ENCODE measurements at regions not wholly inside any gene's neighbourhood (a gene's known extent, or its start where the extent isn't known, plus 50 kb on each side); places are given as distances from the start of the nearest gene placed in this dataset.

DNA sequence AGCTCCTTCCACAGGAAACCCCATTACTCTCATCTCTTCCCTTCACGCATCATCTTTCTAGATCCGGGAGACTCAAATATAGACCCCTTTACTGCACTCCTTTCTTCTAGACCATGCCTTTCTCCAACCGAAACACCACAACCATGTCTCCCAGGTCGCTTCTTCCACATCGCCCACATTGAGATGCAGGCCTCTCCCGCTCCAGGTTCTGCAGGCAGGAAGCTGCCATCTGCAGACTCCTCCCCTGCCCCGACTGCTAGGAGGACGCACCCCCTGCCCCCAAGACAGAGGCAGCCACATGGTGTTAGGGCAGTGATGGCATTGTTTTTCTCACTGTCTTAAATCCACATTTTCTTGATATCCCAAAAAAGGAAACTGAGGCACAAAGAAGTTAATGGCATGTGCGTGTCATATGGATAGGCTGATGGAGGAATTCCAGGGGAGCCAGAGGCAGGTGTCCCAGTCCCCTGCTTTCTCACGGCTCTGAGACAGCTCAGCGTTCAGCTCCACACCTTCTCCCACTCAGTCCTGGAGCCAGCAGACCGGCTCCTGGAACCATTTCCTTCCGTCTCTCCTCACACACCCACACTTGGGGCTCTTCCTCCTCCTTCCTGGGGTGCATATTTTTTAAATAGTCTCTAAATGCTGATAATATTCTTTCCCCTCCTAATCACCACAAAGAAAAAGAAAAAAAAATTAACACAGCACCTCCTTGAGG, 438.4 kb downstream of the EIPR1 start:
- ATAC-seq (no peak), DNase-seq (no peak)
- Histone ChIP-seq H3K4me1 (no peaks in the 10 kb centered on the region), H3K27ac (no peak overlapping the region), H3K27me3 (ENCODE audit: insufficient read depth in 3 of 3, low read length in 2 of 3) (peaks cover 0 to 9% (median 4%) of the 10 kb centered on the region in 3 donors), H3K36me3 (ENCODE audit: insufficient read depth in 1 of 2, low read depth in 1 of 2) (no peaks in the 10 kb centered on the region), H3K9me3 (no peaks in the 10 kb centered on the region), H3K4me3 (no peak overlapping the region)
- TF ChIP-seq CTCF (IDR thresholded peaks at IDR 0.05), result no peak
- WGBS, 3 donors, result 82 to 91% (median 90%) methylated on average over 12 to 13 of the region's 13 CpGs
- intact Hi-C loops (cut with DNase I), result no loop called here

DNA sequence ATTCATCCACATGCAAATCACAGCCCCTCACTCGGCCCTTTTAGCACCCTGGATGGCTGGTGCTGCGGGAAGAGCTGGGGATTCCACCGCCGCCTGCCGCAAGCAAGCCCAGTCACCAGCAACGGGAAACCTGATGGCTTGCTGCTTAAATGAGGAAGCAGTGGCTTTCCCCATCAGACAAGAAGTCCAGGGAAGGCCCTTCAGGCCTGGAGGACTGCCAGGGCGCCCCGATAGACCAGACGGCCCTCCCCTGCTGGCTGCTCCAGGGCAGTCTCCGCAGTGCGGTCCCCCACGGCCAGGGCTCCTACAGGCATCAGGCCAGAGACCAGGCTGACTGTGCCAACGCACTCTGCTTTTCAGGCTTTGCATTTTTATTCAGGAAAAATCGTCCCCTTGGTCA, 439.1 kb downstream of the EIPR1 start:
- Histone ChIP-seq H3K27me3 (ENCODE audit: insufficient read depth in 3 of 3, low read length in 2 of 3) (peaks cover 0 to 9% (median 4%) of the 10 kb centered on the region in 3 donors), H3K9me3 (no peaks in the 10 kb centered on the region), H3K4me3 (no peak overlapping the region), H3K36me3 (ENCODE audit: insufficient read depth in 1 of 2, low read depth in 1 of 2) (no peaks in the 10 kb centered on the region), H3K4me1 (no peaks in the 10 kb centered on the region), H3K27ac (no peak overlapping the region)
- TF ChIP-seq CTCF (IDR thresholded peaks at IDR 0.05), result no peak
- no peak for DNase-seq
- WGBS, 3 donors, result 53 to 68% (median 56%) methylated on average over 13 to 14 of the region's 14 CpGs
- intact Hi-C loops (cut with DNase I), result no loop called here
- ATAC-seq, result no peak

DNA sequence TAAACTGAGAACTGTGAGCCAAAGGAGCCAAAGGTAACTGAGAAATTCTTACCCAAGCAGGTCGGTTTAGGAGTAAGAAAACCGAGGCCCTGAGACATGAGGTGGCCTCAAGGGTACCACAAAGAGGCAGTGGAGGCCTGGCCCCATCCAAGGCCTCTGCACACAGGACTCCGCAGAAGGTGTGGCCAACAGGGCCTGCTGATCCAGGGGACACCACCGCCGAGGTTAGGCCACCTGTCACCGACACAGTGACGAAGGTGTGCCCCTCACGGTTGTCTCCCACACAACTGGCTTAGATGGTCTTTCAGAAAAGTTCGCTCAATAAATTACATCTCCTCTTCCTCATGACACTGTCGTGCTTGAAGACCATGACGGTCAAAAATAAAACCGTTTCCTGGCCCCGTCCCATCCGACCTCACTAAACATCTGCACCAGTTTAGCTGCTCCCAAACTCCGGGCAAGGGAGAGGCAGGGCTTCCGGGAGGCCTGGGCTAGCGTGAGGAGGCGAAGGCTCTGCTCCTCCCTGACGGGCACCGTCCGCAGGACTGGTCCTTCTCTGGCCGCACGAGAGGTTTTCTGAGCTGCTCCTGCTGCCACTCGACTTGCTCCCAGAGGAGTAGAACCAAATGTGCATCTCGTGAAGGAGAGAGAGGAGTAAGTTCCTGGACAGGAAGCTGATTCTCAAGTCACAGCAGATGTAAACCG, 442.0 kb downstream of the EIPR1 start:
- 82 to 83% (median 83%) methylated on average over 26 of the region's 26 CpGs for WGBS, 3 donors
- no peak for ATAC-seq
- intact Hi-C loops (cut with DNase I), result no loop called here

DNA sequence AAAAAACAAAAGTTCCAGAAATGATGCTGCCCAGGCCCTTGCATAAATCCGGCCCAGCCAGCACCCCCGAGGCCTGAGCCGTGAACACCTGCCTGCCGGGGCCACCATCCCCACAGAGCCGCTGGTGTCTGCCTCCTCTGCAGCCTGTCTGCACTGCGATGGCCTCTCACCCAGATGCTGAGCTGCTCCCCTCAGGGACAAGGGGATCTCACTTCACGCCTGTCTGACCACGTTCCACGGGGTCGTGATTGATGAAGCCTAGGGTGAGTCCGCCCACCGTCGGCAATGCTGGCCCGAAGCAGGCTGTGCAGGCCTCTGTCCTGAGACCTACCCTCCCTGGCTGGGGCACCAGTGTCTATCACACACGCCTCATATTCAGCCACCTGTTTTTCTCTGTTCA, 444.2 kb downstream of the EIPR1 start:
- H3K27me3 ChIP-seq (ENCODE audit: insufficient read depth in 3 of 3, low read length in 2 of 3), result no peaks in the 10 kb centered on the region
- ATAC-seq (no peak), DNase-seq (no peak)
- no peaks in the 10 kb centered on the region for H3K9me3 ChIP-seq
- intact Hi-C loops (cut with DNase I), result no loop called here
- no peak for TF ChIP-seq CTCF (IDR thresholded peaks at IDR 0.05)
- no peaks in the 10 kb centered on the region for H3K4me1 ChIP-seq
- H3K4me3 ChIP-seq, result no peak overlapping the region
- 41 to 60% (median 42%) methylated on average over 15 of the region's 15 CpGs for WGBS, 3 donors
- no peaks in the 10 kb centered on the region for H3K36me3 ChIP-seq (ENCODE audit: insufficient read depth in 1 of 2, low read depth in 1 of 2)
- no peak overlapping the region for H3K27ac ChIP-seq

More for the DNA sequence above, 442.0 kb downstream of the EIPR1 start:
- H3K4me1 ChIP-seq, result no peaks in the 10 kb centered on the region
- TF ChIP-seq CTCF (IDR thresholded peaks at IDR 0.05), result no peak
- no peaks in the 10 kb centered on the region for H3K36me3 ChIP-seq (ENCODE audit: insufficient read depth in 1 of 2, low read depth in 1 of 2)
- no peaks in the 10 kb centered on the region for H3K9me3 ChIP-seq
- H3K27me3 ChIP-seq (ENCODE audit: insufficient read depth in 3 of 3, low read length in 2 of 3), result peaks cover 0 to 1% (median 0%) of the 10 kb centered on the region in 3 donors
- no peak for DNase-seq
- no peak overlapping the region for H3K27ac ChIP-seq
- H3K4me3 ChIP-seq, result no peak overlapping the region
